Bronchial epithelial cell (primary cell): ENCODE measurements at regions not wholly inside any gene's neighbourhood (a gene's known extent, or its start where the extent isn't known, plus 50 kb on each side); places are given as distances from the start of the nearest gene placed in this dataset.

Source experiments
- DNase-seq: peaks from one replicate; pipeline ENCODE4 v3.0.0-alpha.2; 2010; ENCODE audit warnings: low read depth
- FAIRE-seq: peaks from 2 replicates; lab custom pipeline; 2011; peaks lifted over from hg19 to GRCh38; lab: Jason Lieb, UNC
- H3K27me3 ChIP-seq: 2 replicates; pipeline ENCODE4 v1.5.1; 2011; ENCODE audit warnings: low read length; ENCODE audit not compliant: control insufficient read depth, insufficient read depth
- H3K36me3 ChIP-seq: 2 replicates; pipeline ENCODE4 v1.5.1; 2011; ENCODE audit warnings: low read length; ENCODE audit not compliant: control insufficient read depth, insufficient read depth
- H3K4me3 ChIP-seq: 2 replicates; pipeline ENCODE4 v1.5.1; 2011; ENCODE audit warnings: mild to moderate bottlenecking, low read depth, low read length, control low read depth
- CTCF ChIP-seq: IDR thresholded peaks from 2 replicates; pipeline ENCODE4 v1.5.1; 2011; ENCODE audit warnings: mild to moderate bottlenecking, moderate library complexity, low read length, control low read depth, inconsistent platforms; ENCODE audit not compliant: insufficient read depth, severe bottlenecking

- H3K4me3 ChIP-seq: no peak overlapping the region
- DNase-seq (no peak), FAIRE-seq (no peak)
- no peaks in the 10 kb centered on the region for H3K36me3 ChIP-seq
- no peaks in the 10 kb centered on the region for H3K27me3 ChIP-seq
- no peak for TF ChIP-seq CTCF
These were observed 147.8 kb upstream of the KLHL29 start for GRCh38 chr2:23237147-23237546.

GRCh38 chr2:23238011-23238657 is 146.8 kb upstream of the KLHL29 start:
- FAIRE-seq (no peak), DNase-seq (no peak)
- no peak for TF ChIP-seq CTCF
- H3K4me3 ChIP-seq: no peak overlapping the region
- H3K36me3 ChIP-seq: no peaks in the 10 kb centered on the region
- H3K27me3 ChIP-seq: no peaks in the 10 kb centered on the region

- no peaks in the 10 kb centered on the region for H3K27me3 ChIP-seq
These were observed 145.6 kb upstream of the KLHL29 start for GRCh38 chr2:23239374-23239773.

GRCh38 chr2:23241121-23241520 is 143.9 kb upstream of the KLHL29 start:
- TF ChIP-seq CTCF: no peak
- Histone ChIP-seq H3K36me3 (no peaks in the 10 kb centered on the region), H3K27me3 (no peaks in the 10 kb centered on the region), H3K4me3 (no peak overlapping the region)
- FAIRE-seq (no peak), DNase-seq (no peak)

More at GRCh38 chr2:23239374-23239773, 145.6 kb upstream of the KLHL29 start:
- no peak for FAIRE-seq
- no peak for DNase-seq
- no peaks in the 10 kb centered on the region for H3K36me3 ChIP-seq
- no peak for TF ChIP-seq CTCF
- H3K4me3 ChIP-seq: no peak overlapping the region

GRCh38 chr2:23241611-23242245 is 143.3 kb upstream of the KLHL29 start:
- TF ChIP-seq CTCF: no peak
- Histone ChIP-seq H3K27me3 (no peaks in the 10 kb centered on the region), H3K36me3 (no peaks in the 10 kb centered on the region), H3K4me3 (no peak overlapping the region)
- DNase-seq (no peak), FAIRE-seq (no peak)

GRCh38 chr2:23243073-23243659 is 141.8 kb upstream of the KLHL29 start:
- H3K36me3 ChIP-seq: no peaks in the 10 kb centered on the region
- TF ChIP-seq CTCF: no peak
- H3K27me3 ChIP-seq: no peaks in the 10 kb centered on the region
- H3K4me3 ChIP-seq: no peak overlapping the region
- DNase-seq (no peak), FAIRE-seq (no peak)
